Omental fat pad (tissue), 3 donors: ENCODE measurements at regions not wholly inside any gene's neighbourhood (a gene's known extent, or its start where the extent isn't known, plus 50 kb on each side); places are given as distances from the start of the nearest gene placed in this dataset.

Experiments used
- ATAC-seq: fragments of 150-250 bp; one replicate; pipeline ENCODE4 v1.9.1; 2016; ENCODE audit warnings: mild to moderate bottlenecking, moderate library complexity; ENCODE audit not compliant: low FRiP score
- DNase-seq: peaks from one replicate; pipeline ENCODE4 v3.0.0-alpha.2; 2019; ENCODE audit warnings: low spot score
- TF ChIP-seq, protein P1 (sequence below), 3 donors: fragments of 450-650 bp; IDR thresholded peaks; one replicate each; pipeline ENCODE4 v1.5.1; 2016 to 2017; ENCODE audit warnings: antibody characterized with exemption in 3 of 3, mild to moderate bottlenecking in 3 of 3, moderate library complexity in 2 of 3

DNA sequence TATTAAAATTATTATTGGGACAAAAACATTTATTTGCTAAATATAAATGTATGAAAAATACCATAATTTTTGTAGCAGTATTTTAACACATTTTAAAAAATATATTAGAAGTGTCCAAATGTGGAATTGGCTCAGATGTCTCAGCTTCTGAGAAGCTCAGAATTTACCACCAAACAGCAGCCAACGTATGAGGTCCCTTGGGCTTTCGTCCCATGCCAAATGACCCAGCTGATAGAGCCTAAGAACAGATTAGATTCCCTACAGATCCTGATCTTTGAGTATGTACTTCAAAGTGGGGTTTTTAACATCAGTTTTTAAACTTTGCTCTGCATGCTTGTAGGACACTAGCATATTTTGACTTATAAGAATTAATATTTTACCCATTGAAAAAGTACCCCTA lies 77.3 kb upstream of the RPS23 start:
- DNase-seq: no peak
- ATAC-seq: no peak
- TF ChIP-seq, protein P1, sequence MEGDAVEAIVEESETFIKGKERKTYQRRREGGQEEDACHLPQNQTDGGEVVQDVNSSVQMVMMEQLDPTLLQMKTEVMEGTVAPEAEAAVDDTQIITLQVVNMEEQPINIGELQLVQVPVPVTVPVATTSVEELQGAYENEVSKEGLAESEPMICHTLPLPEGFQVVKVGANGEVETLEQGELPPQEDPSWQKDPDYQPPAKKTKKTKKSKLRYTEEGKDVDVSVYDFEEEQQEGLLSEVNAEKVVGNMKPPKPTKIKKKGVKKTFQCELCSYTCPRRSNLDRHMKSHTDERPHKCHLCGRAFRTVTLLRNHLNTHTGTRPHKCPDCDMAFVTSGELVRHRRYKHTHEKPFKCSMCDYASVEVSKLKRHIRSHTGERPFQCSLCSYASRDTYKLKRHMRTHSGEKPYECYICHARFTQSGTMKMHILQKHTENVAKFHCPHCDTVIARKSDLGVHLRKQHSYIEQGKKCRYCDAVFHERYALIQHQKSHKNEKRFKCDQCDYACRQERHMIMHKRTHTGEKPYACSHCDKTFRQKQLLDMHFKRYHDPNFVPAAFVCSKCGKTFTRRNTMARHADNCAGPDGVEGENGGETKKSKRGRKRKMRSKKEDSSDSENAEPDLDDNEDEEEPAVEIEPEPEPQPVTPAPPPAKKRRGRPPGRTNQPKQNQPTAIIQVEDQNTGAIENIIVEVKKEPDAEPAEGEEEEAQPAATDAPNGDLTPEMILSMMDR (IDR thresholded peaks at IDR 0.05): no peak

DNA sequence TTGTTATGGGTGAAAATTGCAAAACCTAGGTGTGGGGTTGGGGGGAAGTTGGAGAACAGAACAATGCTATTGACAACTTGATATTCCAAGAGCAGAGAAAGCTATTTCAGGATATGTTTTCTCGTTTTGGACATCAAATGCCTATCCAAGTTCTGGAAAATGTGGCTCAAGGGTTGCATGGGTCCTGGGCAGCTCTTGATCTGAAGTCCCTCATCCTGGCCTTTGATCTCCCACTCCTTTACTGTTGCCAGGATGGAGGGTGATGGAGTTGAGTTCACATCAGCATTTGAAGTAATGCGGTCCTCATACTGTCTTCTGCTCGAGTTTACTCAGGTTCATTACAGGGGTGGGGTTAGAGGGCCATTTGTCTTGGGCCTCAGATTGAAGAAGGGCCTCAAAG lies 76.9 kb upstream of the RPS23 start:
- no peak for ATAC-seq
- TF ChIP-seq, protein P1 (IDR thresholded peaks at IDR 0.05): no peak

DNA sequence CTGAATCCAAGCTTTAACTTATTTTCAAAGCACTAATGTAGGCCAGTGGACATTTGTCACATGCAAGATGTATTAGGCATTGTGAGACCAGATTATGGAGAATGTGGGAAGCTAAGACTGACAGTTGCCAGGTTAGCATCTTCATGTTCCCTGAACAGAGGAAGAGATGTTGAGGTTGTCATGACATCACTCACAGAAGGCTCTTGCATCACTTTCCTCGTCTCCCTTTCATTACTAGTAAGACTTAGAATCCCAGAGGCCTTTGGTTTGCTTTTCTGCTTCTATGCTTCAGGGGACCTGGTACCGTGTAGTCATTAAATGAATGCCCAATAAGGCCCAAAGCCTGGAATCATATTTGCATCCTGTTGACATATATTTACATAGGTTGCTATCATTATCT lies 76.4 kb upstream of the RPS23 start:
- TF ChIP-seq, protein P1 (IDR thresholded peaks at IDR 0.05): no peak
- ATAC-seq (no peak), DNase-seq (no peak)

More for the DNA sequence above, 76.9 kb upstream of the RPS23 start:
- DNase-seq: no peak

DNA sequence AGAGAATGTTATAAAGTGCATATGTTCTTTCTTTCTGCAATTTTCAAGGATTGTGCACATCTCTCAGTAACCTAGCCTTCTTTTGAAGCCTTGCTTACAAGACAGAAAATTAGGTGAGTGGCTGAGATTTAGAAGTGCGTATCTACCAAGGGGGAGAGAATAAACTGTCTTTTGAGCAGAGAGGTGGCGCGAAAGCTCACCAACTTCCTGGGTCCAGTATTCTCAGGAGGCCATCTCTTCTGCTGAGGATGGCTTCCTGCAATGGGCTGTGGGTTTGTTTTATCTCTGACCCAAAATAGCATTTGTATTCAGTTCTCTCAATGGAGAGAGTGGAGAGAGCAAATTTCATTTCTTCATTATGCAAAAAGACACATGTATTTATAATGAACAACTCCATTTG lies 75.4 kb upstream of the RPS23 start:
- TF ChIP-seq, protein P1 (IDR thresholded peaks at IDR 0.05): no peak
- DNase-seq (no peak), ATAC-seq (no peak)

DNA sequence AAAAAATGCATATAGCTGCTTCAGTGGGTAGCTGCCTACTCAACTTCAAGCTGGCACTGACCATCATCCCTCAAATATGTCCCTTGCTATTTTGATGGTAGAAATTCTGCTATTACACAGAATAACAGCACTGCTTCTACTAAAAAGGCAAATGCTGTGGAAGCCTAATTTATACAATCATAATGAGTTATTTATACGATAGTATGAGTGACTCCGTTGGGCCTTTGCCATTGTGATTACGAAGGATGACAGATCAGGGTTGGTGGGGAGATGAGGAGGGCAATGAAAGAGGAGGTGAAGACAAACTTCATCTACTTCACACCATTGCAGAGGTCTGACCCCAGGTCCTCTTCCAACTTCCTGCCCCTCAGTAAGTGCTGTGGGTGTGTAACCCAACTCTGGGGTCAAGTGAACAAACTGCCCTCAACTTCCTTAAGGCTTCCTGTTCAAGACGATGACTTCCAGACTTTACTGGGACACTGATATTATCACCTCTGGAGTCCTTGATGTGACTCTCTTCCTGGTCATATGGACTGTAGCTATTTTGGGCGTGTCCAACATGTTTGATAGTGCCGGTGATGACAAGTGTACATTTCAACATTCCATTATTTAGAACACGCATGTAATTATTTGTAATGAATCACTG lies 74.1 kb upstream of the RPS23 start:
- TF ChIP-seq, protein P1 (IDR thresholded peaks at IDR 0.05): no peak
- no peak for ATAC-seq

DNA sequence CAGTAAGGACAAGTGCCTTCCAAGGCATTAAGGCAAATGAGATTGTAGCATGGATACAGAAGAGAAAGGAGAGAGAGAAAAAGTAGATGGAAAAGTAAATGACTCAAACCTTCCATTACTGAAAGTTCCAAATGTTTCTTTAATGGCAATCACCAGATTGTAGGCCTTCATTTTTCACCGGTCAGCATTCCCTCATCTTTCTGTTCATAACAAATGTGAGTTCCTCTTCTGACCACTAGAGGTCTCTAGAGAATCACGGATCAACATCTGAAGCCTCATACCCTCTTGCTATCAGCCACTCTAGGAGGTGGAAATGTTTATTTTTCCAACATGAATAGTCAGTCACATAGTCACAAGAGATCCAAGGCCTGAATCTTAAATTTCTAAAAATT lies 73.6 kb upstream of the RPS23 start:
- TF ChIP-seq, protein P1 (IDR thresholded peaks at IDR 0.05): peak in 2 of 3 donors; percentile 67 to 86
- DNase-seq (no peak), ATAC-seq (peak; percentile 62)

More for the DNA sequence above, 74.1 kb upstream of the RPS23 start:
- DNase-seq: no peak

DNA sequence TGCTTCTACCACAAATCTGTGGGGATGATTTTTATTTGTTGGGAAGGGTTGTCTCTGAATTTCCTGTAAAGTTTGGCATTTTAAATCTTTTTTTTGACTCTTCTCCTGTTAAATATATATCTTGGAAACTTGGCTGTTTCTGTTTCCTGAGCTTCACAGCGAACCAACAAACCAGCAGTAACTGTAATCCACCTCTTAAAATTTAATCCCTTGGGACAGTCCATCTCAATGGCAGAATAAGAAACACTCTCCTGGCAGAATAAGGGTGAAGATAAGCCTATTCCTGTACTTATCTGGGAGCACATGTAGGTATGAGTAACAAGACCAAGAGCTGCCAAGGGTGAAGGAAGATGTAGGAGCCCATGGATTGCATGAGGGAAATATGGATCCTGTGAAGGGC lies 73.1 kb upstream of the RPS23 start:
- no peak for ATAC-seq
- no peak for DNase-seq
- TF ChIP-seq, protein P1 (IDR thresholded peaks at IDR 0.05): no peak
